T47D (cell line): ENCODE measurements at regions not wholly inside any gene's neighbourhood (a gene's known extent, or its start where the extent isn't known, plus 50 kb on each side); places are given as distances from the start of the nearest gene placed in this dataset.

ENCODE experiments used
- DNase-seq, 2 experiments: peaks; one replicate each; pipeline versions ENCODE4 v3.0.0 to v3.0.0-alpha.2; 2011 to 2012; ENCODE audit warnings: low read depth in 1 of 2, low spot score in 1 of 2
- JUND ChIP-seq: IDR thresholded peaks from 2 replicates; pipeline ENCODE4 v1.6.1; 2012; ENCODE audit warnings: low read depth
- in situ Hi-C: cut with HindIII; loops from 2 replicates; pipeline ENCODE4 v1.10.0; 2016; ENCODE audit warnings: low sequenced_read_pairs, low pct_unique_long_range_greater_than_20kb

- no peak for TF ChIP-seq JUND
- no peak for DNase-seq
- in situ Hi-C loops = no loop called here
These were observed 56.4 kb upstream of the MTPN start for GRCh38 chr7:136033413-136034031.

GRCh38 chr7:136030867-136031318 is 53.7 kb upstream of the MTPN start:
- no peak for DNase-seq
- no peak for TF ChIP-seq JUND
- in situ Hi-C loops = no loop called here

- no peak for DNase-seq
- in situ Hi-C loops = no loop called here
- TF ChIP-seq JUND = no peak
These were observed 53.2 kb upstream of the MTPN start for GRCh38 chr7:136030330-136030729.

- DNase-seq = no peak
- in situ Hi-C loops = no loop called here
- no peak for TF ChIP-seq JUND
These were observed 50.0 kb upstream of the MTPN start for GRCh38 chr7:136027160-136027559.
